ENCODE measurements at regions not wholly inside any gene's neighbourhood (a gene's known extent, or its start where the extent isn't known, plus 50 kb on each side); places are given as distances from the start of the nearest gene placed in this dataset.

- H3K27ac ChIP-seq, result no peak overlapping the region
Measured at GRCh38 chr15:45855210-45855906, 220.5 kb downstream of the SQOR start.

GRCh38 chr15:45855907-45856579 lies 221.2 kb downstream of the SQOR start:
- no peaks in the 10 kb centered on the region for H3K36me3 ChIP-seq
- no peak for DNase-seq
- H3K4me3 ChIP-seq, result no peak overlapping the region
- H3K27me3 ChIP-seq, result no peaks in the 10 kb centered on the region
- no peak for TF ChIP-seq CTCF (IDR thresholded peaks at IDR 0.05)
- H3K27ac ChIP-seq, result no peak overlapping the region
- intact Hi-C loops (cut with DNase I), result no loop called here
- WGBS, 3 donors, result 69 to 84% (median 70%) methylated on average over 4 of the region's 4 CpGs
- no peaks in the 10 kb centered on the region for H3K4me1 ChIP-seq (ENCODE audit: insufficient read depth)
- no peaks in the 10 kb centered on the region for H3K9me3 ChIP-seq

More at GRCh38 chr15:45855210-45855906, 220.5 kb downstream of the SQOR start:
- intact Hi-C loops (cut with DNase I), result no loop called here
- no peak for DNase-seq
- TF ChIP-seq EP300 (IDR thresholded peaks at IDR 0.05) (no peak), POLR2A (IDR thresholded peaks at IDR 0.05) (no peak), CTCF (IDR thresholded peaks at IDR 0.05) (no peak)
- Histone ChIP-seq H3K9me3 (no peaks in the 10 kb centered on the region), H3K36me3 (no peaks in the 10 kb centered on the region), H3K4me3 (no peak overlapping the region), H3K27me3 (no peaks in the 10 kb centered on the region), H3K4me1 (ENCODE audit: insufficient read depth) (no peaks in the 10 kb centered on the region)
- 30 to 46% (median 35%) methylated on average over 4 of the region's 4 CpGs for WGBS, 3 donors

- Histone ChIP-seq H3K4me1 (ENCODE audit: insufficient read depth) (no peaks in the 10 kb centered on the region), H3K27me3 (no peaks in the 10 kb centered on the region), H3K9me3 (no peaks in the 10 kb centered on the region), H3K4me3 (no peak overlapping the region), H3K36me3 (no peaks in the 10 kb centered on the region), H3K27ac (no peak overlapping the region)
- no peak for TF ChIP-seq POLR2A (IDR thresholded peaks at IDR 0.05)
- TF ChIP-seq EP300 (IDR thresholded peaks at IDR 0.05), result no peak
- no peak for TF ChIP-seq CTCF (IDR thresholded peaks at IDR 0.05)
- intact Hi-C loops (cut with DNase I), result no loop called here
- WGBS, 3 donors, result 78 to 84% (median 79%) methylated on average over 5 of the region's 5 CpGs
- no peak for DNase-seq
Measured at GRCh38 chr15:45857291-45857690, 222.5 kb downstream of the SQOR start.

- H3K36me3 ChIP-seq, result no peaks in the 10 kb centered on the region
- intact Hi-C loops (cut with DNase I), result no loop called here
- no peaks in the 10 kb centered on the region for H3K4me1 ChIP-seq (ENCODE audit: insufficient read depth)
- TF ChIP-seq EP300 (IDR thresholded peaks at IDR 0.05), result no peak
- TF ChIP-seq CTCF (IDR thresholded peaks at IDR 0.05), result no peak
- TF ChIP-seq POLR2A (IDR thresholded peaks at IDR 0.05), result no peak
- no peak overlapping the region for H3K27ac ChIP-seq
- no peak overlapping the region for H3K4me3 ChIP-seq
- DNase-seq, result no peak
- no peaks in the 10 kb centered on the region for H3K27me3 ChIP-seq
- no peaks in the 10 kb centered on the region for H3K9me3 ChIP-seq
- WGBS, 3 donors, result 83 to 85% (median 85%) methylated on average over 3 of the region's 3 CpGs
Measured at GRCh38 chr15:45858491-45858890, 223.7 kb downstream of the SQOR start.
